D721Med (cell line): ENCODE measurements at regions not wholly inside any gene's neighbourhood (a gene's known extent, or its start where the extent isn't known, plus 50 kb on each side); places are given as distances from the start of the nearest gene placed in this dataset.
"Not testable (repeated sequence)": the region's sequence is repeated elsewhere in the genome, so short reads cannot be mapped to it uniquely, and the experiment has no call there.

ENCODE experiments used
- DNase-seq: peaks from one replicate; pipeline ENCODE4 v3.0.0; 2011; ENCODE audit warnings: low spot score; ENCODE audit not compliant: insufficient read length
- FAIRE-seq: peaks from 2 replicates; lab custom pipeline; 2011; peaks lifted over from hg19 to GRCh38; lab: Jason Lieb, UNC
- CTCF ChIP-seq: IDR thresholded peaks from 2 replicates; pipeline ENCODE4 v1.5.1; 2012; ENCODE audit warnings: mild to moderate bottlenecking, control low read depth; ENCODE audit not compliant: insufficient read depth; ENCODE audit errors: missing control alignments

GRCh38 chr5:56406838-56407237 is 173.7 kb upstream of the ANKRD55 start:
- TF ChIP-seq CTCF: no peak
- FAIRE-seq: no peak

GRCh38 chr5:56406221-56406620 is 173.1 kb upstream of the ANKRD55 start:
- DNase-seq (no peak), FAIRE-seq (no peak)
- TF ChIP-seq CTCF: no peak

More at GRCh38 chr5:56406838-56407237, 173.7 kb upstream of the ANKRD55 start:
- no peak for DNase-seq

- no peak for TF ChIP-seq CTCF
- FAIRE-seq: peak; percentile 95
- peak; percentile 55 for DNase-seq
Observed at GRCh38 chr5:56405116-56405908, 172.2 kb upstream of the ANKRD55 start.

GRCh38 chr5:56402266-56403220 is 169.4 kb upstream of the ANKRD55 start:
- DNase-seq (no peak), FAIRE-seq (peak; percentile 16)
- TF ChIP-seq CTCF: no peak

GRCh38 chr5:56397796-56398195 is 164.7 kb upstream of the ANKRD55 start:
- not testable (repeated sequence) for FAIRE-seq, DNase-seq

- DNase-seq: no peak
- TF ChIP-seq CTCF: no peak
- peak; percentile 55 for FAIRE-seq
Observed at GRCh38 chr5:56396634-56397033, 163.5 kb upstream of the ANKRD55 start.

GRCh38 chr5:56389261-56389660 is 156.1 kb upstream of the ANKRD55 start:
- no peak for TF ChIP-seq CTCF
- FAIRE-seq (no peak), DNase-seq (no peak)
